Femur (tissue), 1 donor: ENCODE measurements at regions not wholly inside any gene's neighbourhood (a gene's known extent, or its start where the extent isn't known, plus 50 kb on each side); places are given as distances from the start of the nearest gene placed in this dataset.
"Not testable (repeated sequence)": the region's sequence is repeated elsewhere in the genome, so short reads cannot be mapped to it uniquely, and the experiment has no call there.

Source experiments
- DNase-seq: peaks from one replicate; pipeline ENCODE4 v3.0.0-alpha.2; 2017

GRCh38 chr16:16624367-16624766, 245.4 kb downstream of the NPIPA7 start:
- not testable (repeated sequence) for DNase-seq

- DNase-seq, result not testable (repeated sequence)
Observed at GRCh38 chr16:16625140-16625539, 246.2 kb downstream of the NPIPA7 start.

- DNase-seq, result not testable (repeated sequence)
Observed at GRCh38 chr16:16627865-16628264, 248.9 kb downstream of the NPIPA7 start.

GRCh38 chr16:16638231-16638630, 259.3 kb downstream of the NPIPA7 start:
- DNase-seq, result not testable (repeated sequence)

- DNase-seq, result not testable (repeated sequence)
Observed at GRCh38 chr16:16638714-16639113, 259.8 kb downstream of the NPIPA7 start.

GRCh38 chr16:16643828-16644227, 264.9 kb downstream of the NPIPA7 start:
- DNase-seq, result not testable (repeated sequence)

- not testable (repeated sequence) for DNase-seq
Observed at GRCh38 chr16:16648002-16648401, 269.1 kb downstream of the NPIPA7 start.

GRCh38 chr16:16672180-16672812, 293.4 kb downstream of the NPIPA7 start:
- not testable (repeated sequence) for DNase-seq

GRCh38 chr16:16674820-16675219, 295.9 kb downstream of the NPIPA7 start:
- DNase-seq, result not testable (repeated sequence)

GRCh38 chr16:16721849-16722248, 342.9 kb downstream of the NPIPA7 start:
- not testable (repeated sequence) for DNase-seq

GRCh38 chr16:16722666-16723065, 343.7 kb downstream of the NPIPA7 start:
- not testable (repeated sequence) for DNase-seq

GRCh38 chr16:16723819-16724519, 345.0 kb downstream of the NPIPA7 start:
- DNase-seq, result not testable (repeated sequence)

GRCh38 chr16:16727048-16727447, 348.1 kb downstream of the NPIPA7 start:
- DNase-seq, result not testable (repeated sequence)

- DNase-seq, result not testable (repeated sequence)
Observed at GRCh38 chr16:16742573-16742972, 363.6 kb downstream of the NPIPA7 start.

- not testable (repeated sequence) for DNase-seq
Observed at GRCh38 chr16:16754992-16755667, 376.2 kb downstream of the NPIPA7 start.

GRCh38 chr16:16763449-16763848, 384.5 kb downstream of the NPIPA7 start:
- no peak for DNase-seq

GRCh38 chr16:16770717-16771116, 391.8 kb downstream of the NPIPA7 start:
- not testable (repeated sequence) for DNase-seq

GRCh38 chr16:16774389-16774788, 395.4 kb downstream of the NPIPA7 start:
- DNase-seq, result no peak

GRCh38 chr16:16778332-16778731, 399.4 kb downstream of the NPIPA7 start:
- DNase-seq, result no peak

GRCh38 chr16:16780588-16780987, 401.6 kb downstream of the NPIPA7 start:
- no peak for DNase-seq

- no peak for DNase-seq
Observed at GRCh38 chr16:16782153-16782552, 403.2 kb downstream of the NPIPA7 start.

- DNase-seq, result no peak
Observed at GRCh38 chr16:16788004-16788403, 409.1 kb downstream of the NPIPA7 start.

- DNase-seq, result no peak
Observed at GRCh38 chr16:16790597-16790996, 411.7 kb downstream of the NPIPA7 start.

- DNase-seq, result no peak
Observed at GRCh38 chr16:16791051-16791450, 412.1 kb downstream of the NPIPA7 start.
